ENCODE measurements at regions not wholly inside any gene's neighbourhood (a gene's known extent, or its start where the extent isn't known, plus 50 kb on each side); places are given as distances from the start of the nearest gene placed in this dataset.

DNA sequence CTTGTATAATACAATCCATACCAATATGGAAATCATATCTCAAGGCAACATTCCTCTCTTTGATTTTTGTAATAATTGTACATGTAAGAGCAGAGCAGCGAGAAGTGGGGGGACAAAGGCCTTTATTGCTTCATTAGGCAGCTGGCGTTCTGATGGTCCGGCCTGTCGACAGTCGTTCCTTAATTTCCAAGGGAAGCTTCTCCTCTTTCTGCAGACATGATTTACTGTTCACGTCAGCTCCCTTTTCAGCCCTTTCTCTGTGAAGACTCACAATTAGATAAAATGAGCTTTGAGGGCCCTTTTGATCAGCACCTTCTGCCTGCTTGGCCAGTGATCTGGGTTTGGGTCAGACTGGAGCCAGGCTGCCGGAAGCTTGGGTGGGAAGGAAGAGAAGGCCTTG lies 65.6 kb upstream of the CTBP2 start:
- TF ChIP-seq, protein P1, sequence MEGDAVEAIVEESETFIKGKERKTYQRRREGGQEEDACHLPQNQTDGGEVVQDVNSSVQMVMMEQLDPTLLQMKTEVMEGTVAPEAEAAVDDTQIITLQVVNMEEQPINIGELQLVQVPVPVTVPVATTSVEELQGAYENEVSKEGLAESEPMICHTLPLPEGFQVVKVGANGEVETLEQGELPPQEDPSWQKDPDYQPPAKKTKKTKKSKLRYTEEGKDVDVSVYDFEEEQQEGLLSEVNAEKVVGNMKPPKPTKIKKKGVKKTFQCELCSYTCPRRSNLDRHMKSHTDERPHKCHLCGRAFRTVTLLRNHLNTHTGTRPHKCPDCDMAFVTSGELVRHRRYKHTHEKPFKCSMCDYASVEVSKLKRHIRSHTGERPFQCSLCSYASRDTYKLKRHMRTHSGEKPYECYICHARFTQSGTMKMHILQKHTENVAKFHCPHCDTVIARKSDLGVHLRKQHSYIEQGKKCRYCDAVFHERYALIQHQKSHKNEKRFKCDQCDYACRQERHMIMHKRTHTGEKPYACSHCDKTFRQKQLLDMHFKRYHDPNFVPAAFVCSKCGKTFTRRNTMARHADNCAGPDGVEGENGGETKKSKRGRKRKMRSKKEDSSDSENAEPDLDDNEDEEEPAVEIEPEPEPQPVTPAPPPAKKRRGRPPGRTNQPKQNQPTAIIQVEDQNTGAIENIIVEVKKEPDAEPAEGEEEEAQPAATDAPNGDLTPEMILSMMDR (IDR thresholded peaks at IDR 0.05; ENCODE audit: insufficient read depth, low read length, severe bottlenecking): no peak
- Histone ChIP-seq H3K4me3 (ENCODE audit: low read depth, low read length) (no peak overlapping the region), H3K27me3 (ENCODE audit: control insufficient read depth, insufficient read depth, low read length) (no peaks in the 10 kb centered on the region), H3K36me3 (ENCODE audit: control insufficient read depth, insufficient read depth, low read length) (no peaks in the 10 kb centered on the region)
- no peak for FAIRE-seq
- DNase-seq (ENCODE audit: low read depth): no peak

DNA sequence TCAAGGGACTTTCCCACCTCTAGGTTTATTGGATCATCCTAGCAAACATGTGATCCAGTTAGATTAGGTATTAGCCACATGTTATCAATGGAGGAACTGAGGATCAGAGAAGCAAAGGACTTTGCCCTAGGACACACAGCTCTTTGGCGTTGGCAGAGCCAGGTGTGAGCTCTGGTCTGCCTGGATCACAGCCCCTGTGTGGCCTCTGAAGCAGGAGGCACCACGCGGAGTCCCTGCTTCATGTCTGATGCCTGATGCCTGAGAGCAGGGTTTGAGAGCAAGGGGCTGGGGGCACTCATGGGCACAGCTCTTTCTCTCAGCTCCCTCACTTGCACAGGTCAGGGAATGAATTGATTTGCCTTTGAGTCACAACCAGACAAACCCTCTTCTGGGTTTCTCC lies 64.7 kb upstream of the CTBP2 start:
- H3K4me3 ChIP-seq (ENCODE audit: low read depth, low read length): no peak overlapping the region
- H3K27me3 ChIP-seq (ENCODE audit: control insufficient read depth, insufficient read depth, low read length): no peaks in the 10 kb centered on the region
- FAIRE-seq (peak; percentile 18), DNase-seq (ENCODE audit: low read depth) (no peak)
- TF ChIP-seq, protein P1 (IDR thresholded peaks at IDR 0.05; ENCODE audit: insufficient read depth, low read length, severe bottlenecking): no peak
- H3K36me3 ChIP-seq (ENCODE audit: control insufficient read depth, insufficient read depth, low read length): no peaks in the 10 kb centered on the region

DNA sequence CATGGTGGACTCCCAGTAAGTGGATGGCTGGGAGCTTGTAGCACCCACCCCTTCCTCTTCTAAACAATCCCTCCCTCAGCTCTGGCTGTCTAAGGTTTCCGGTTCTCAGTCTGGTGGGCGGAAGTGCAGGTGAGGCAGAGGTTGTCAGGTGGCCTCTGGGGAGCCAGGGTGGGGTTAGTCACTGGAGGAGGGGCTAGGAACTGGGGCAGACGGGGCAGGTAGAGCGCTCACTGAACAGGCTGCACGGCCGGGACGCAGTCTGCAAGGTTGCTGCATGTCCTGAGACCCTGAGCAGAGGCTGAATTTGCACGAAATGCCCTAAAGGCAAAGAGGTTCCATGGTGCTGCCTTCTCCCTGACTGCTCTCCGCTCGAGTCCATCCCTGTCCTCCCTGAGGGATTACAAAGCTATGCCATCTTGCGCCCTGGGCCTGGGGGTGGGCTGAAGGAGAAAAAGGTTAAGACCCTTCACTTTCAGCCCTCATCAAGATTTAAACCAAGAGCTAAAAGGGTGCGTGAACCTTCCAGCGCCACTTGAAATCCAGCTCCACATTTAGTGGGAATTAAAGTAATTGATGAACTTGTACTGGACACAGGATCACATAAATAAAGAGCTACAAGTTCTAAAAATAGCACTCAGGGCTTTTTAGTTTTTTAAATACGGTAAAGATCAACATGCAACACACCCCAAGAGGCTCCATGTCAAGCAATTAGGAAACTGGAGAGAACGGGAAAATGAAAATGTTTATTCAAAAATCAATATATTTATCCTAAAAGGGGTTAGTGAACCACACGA lies 62.3 kb upstream of the CTBP2 start:
- peak; percentile 50 for FAIRE-seq
- no peaks in the 10 kb centered on the region for H3K36me3 ChIP-seq (ENCODE audit: control insufficient read depth, insufficient read depth, low read length)
- no peaks in the 10 kb centered on the region for H3K27me3 ChIP-seq (ENCODE audit: control insufficient read depth, insufficient read depth, low read length)
- peak; percentile 20 for DNase-seq (ENCODE audit: low read depth)
- TF ChIP-seq, protein P1 (IDR thresholded peaks at IDR 0.05; ENCODE audit: insufficient read depth, low read length, severe bottlenecking): no peak
- H3K4me3 ChIP-seq (ENCODE audit: low read depth, low read length): no peak overlapping the region

DNA sequence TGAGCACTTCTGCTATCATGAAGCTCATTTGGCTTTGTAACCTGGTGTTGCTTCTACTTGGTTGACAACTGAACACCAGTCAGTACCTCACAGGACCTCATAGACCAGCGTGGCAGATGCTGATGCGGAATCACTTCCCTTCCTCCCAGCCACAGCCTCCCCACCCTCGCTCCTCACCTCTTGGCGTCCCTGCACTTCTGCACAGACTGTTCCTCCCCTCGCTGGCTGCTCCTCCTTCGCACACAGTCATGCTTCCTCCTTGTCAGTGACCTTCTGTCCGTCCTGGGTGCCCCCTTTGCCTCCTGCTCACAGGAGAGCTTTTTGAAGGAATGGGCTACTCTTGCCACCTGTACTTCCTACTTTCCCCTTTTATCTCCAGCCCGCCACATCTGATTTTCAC lies 61.4 kb upstream of the CTBP2 start:
- TF ChIP-seq, protein P1 (IDR thresholded peaks at IDR 0.05; ENCODE audit: insufficient read depth, low read length, severe bottlenecking): no peak
- Histone ChIP-seq H3K36me3 (ENCODE audit: control insufficient read depth, insufficient read depth, low read length) (no peaks in the 10 kb centered on the region), H3K27me3 (ENCODE audit: control insufficient read depth, insufficient read depth, low read length) (no peaks in the 10 kb centered on the region), H3K4me3 (ENCODE audit: low read depth, low read length) (no peak overlapping the region)
- DNase-seq (ENCODE audit: low read depth): no peak
- peak; percentile 84 for FAIRE-seq

DNA sequence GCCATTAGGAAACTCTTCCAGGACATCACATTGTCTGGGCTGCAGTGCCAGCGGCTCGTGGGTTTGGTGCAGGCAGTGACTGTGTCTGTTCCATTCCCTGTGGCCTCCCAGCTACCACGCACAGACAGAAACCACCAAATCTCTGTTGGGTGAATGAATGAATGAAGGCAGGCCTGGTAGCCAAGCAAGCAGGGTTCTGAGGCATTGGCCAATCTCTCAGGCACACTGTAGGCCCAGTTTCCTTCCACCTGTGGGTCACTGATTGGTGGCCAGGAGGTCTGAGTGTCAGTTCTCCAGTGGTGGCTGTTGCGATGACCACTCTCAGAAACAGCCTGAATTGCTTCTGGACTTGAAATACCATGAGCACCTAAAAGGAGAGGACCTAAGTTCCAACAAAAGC lies 59.4 kb upstream of the CTBP2 start:
- TF ChIP-seq, protein P1 (IDR thresholded peaks at IDR 0.05; ENCODE audit: insufficient read depth, low read length, severe bottlenecking): no peak
- no peak for FAIRE-seq
- Histone ChIP-seq H3K36me3 (ENCODE audit: control insufficient read depth, insufficient read depth, low read length) (no peaks in the 10 kb centered on the region), H3K4me3 (ENCODE audit: low read depth, low read length) (no peak overlapping the region), H3K27me3 (ENCODE audit: control insufficient read depth, insufficient read depth, low read length) (no peaks in the 10 kb centered on the region)
- no peak for DNase-seq (ENCODE audit: low read depth)

DNA sequence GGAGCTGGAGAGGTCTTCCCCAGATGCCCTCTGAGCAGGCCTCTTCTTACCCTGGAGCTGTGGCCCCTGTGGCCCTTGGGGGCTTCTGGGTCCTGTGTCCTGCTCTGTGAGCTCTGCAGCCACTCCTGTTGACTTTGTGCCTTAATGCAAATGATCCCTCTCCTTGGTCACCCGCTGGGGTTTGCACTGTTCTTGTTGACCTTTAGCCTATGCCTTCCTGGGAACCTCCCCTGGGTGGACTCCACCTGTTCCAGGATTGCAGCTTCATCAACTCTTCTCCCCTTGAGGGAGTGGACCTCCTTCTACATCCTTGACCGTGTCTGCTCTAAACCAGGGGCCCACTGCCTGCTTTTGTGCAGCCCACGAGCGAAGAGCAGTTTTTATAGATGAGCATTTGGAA lies 58.6 kb upstream of the CTBP2 start:
- DNase-seq (ENCODE audit: low read depth): no peak
- no peak overlapping the region for H3K4me3 ChIP-seq (ENCODE audit: low read depth, low read length)
- no peaks in the 10 kb centered on the region for H3K36me3 ChIP-seq (ENCODE audit: control insufficient read depth, insufficient read depth, low read length)
- TF ChIP-seq, protein P1 (IDR thresholded peaks at IDR 0.05; ENCODE audit: insufficient read depth, low read length, severe bottlenecking): no peak
- no peaks in the 10 kb centered on the region for H3K27me3 ChIP-seq (ENCODE audit: control insufficient read depth, insufficient read depth, low read length)
- no peak for FAIRE-seq
